ENCODE measurements at regions not wholly inside any gene's neighbourhood (a gene's known extent, or its start where the extent isn't known, plus 50 kb on each side); places are given as distances from the start of the nearest gene placed in this dataset.

DNA sequence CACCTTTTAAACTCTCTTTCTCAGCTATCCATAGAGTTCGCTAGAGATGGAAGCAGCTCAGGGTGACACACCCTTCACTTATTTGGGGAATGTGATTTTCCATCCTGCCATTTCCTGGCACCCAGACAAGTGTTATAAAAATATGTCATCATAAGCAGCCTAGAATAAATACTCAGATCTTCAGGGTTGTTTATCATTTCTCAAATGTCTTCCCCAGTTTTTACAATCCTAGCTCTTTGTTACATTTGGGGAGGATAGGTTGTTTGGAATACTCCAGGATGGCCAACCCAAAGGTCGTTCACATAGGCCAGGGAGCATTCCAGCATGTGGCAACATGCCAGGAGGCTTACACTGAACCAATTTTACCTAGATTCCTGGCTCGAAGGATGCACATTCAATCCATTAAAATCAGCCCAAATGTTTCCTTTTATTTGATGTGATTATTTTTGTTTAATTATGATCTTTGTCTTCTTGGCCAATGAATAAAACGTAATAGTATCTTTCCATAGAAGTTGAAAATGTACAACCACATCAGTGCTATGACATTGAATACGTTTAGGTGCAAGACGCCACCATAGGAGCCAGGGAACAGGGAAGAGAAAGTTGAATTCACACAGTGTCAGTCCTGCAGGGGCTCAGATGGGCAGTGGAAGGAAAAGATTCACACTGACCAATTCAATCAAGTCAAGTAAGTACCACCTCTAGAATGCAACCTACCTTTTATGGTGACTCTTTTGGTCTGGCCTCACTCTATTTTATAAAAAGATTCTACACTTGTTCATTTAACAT lies 537.7 kb upstream of the MDFIC2 start:
- DNase-seq = no peak

DNA sequence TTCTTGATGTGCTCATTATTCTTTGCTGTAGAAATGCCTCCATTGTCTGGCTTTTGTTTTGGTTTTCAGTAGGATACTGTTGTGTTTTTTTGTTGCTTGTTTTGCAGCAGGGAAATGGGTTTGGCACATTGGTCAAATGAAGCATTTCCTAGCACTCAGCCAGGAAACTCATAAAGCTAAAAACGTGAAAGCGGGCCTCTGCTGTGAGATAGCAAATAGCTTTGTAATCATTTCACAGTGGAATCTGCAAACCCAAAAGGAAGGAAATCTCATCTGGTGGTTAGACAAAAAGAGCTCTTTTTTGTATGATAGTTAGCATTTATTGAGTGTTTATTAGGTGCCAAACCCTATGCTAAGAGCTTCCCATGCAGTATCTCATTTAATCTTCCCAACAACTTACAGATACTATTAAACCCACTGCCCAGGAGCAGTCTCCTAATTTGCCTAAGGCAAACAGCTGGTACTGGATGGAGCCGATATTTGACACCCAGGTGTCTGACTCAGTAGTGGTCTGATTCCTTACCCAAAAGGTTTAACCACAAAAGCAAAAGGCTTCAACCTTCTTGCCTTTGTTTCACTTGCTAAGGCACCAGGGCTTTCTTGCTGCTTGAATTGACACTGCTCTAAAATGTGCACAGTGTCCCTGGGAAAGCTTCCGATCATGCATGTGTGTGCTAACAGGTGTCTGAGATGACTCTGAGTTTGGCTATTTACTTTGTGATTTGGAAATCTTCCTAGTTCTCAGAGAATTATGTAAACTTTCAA lies 527.9 kb upstream of the MDFIC2 start:
- DNase-seq = no peak

DNA sequence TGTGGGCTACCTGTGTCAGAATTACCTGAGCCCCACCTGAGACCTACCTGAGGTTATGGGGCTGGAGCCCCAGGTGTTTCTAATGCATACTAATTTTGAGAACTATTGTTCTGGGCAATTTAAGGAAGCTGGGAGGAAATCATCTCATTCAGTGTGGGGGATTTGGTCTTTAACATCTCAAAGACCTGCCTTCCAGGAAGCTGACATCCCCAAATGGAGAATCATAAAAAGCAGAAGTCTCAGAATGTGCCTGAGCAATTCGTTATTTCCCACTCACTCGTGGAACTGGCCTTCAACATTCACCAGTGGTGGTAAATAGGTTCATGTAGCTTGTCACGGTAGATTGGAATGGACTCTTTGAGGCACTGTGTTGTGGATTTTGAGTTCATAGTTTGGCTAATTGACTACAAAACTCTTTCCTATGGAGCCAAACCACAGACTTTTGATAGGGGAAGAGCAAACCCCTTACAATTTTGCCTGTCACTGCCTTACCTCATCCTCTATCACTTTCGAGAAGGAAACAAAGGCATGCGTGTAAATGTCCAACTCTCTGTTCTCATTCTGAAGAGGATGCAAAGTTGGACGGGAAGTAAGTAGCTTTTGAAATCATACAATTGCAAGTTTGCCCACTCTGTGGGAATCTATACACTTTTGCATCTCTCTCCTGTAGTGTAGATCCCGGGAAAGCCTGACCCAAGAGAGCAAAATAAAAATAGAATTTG lies 521.0 kb upstream of the MDFIC2 start:
- DNase-seq = no peak

DNA sequence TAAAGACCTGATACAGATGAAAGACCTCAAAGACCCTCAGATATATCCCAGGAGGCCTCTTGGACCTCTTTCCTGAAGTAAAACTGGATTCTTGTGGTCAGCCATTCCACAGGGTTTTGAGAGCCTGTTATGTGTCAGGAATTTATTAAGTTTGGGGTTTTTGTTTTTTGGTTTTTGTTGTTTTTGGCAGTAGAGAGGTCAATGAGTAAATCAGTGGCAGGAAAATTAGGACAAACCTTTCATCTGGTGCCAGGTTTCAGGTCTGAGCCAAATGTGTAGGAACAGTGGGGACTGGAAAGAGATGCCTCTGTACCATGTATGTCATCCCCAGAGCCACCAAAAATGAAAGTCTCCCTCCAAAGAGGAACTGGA lies 520.4 kb upstream of the MDFIC2 start:
- DNase-seq = no peak

DNA sequence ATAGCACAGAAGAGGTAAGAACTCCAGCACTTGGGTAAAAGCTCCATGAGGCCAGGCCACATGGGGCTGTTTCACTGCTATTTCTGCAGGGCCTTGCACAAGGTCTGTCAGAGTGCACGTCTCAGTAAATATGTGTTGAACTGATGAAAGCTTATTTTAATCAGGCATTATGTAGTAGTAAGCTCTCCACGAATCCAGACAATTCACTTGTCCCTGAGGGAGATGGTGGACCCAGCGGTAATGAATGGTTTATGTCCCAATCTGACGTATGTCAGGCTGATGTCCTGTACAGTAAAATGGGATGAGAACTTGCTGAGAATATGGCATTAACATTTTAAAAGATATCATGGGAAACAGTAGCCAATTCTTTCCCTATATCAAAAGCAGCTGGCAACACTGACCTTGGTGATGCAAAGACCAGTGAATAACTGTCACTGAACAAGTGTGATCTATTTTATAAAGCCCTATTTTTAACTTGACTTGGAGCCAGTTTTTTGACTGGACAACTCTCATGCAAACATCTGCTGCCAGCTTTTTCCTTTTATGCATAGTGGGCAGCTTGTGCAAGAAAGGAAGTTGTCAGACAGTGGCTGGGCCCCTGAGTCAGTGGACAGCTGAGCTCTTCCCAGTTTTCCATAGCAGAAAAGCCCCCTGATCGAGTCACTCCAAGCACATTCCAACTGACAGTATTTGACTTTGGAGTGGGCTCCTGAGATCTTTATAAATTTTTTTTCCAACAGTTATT lies 519.8 kb upstream of the MDFIC2 start:
- DNase-seq = no peak

DNA sequence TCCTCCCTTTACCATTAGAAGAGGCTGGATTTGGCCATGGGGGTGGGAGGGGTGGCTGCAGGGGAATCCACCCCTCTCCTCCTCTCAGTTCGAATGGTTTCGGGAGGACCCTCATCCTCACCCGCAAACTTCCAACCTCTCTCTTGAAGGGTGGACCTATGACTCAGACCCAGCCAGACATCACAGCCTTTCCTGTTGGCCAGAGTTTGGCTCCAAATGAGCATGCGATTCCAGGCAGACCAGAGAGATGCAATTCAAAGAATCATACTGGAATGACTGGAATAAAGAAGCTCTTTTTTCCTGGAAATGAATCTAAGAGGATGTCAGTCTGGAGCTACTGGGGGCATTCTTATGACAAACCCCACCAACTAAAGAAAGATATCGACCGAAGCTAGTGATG lies 516.7 kb upstream of the MDFIC2 start:
- DNase-seq = no peak

DNA sequence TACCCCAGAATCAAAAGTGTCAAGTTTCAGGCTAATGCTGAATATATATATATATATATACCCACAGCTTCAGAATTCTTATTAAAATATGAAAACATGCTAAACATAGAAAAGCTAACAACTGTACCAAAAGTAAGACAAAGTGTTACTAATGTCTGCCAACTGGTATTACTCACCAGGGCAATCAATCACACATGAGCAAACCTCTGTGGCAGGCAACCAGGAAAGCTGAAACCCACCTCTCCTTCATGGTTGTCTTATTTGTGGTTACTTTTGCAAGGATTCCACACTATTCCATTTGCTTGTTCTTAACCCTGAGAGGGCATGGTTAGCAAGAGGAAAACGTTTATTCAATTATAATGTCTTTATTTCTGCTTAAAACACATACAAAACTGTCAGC lies 512.3 kb upstream of the MDFIC2 start:
- DNase-seq = no peak

DNA sequence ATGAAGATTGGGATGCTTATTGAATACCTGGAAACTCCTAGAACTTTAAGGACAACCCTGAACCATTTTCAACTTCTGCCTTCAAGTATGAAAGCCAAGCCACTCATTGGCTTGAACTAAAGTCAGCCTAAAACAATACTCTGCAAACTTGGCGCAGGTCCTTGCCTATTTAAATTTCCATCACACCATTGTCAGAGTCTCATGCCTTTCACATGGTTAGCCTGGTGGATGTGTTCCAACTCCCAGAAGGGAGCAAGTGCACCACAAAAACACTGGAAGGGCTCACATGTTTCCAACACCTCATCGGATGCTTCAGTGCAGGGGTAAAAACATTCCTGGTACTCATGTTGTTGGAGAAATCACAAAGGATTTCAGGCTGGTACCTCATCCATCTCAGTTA lies 511.6 kb upstream of the MDFIC2 start:
- DNase-seq = no peak

DNA sequence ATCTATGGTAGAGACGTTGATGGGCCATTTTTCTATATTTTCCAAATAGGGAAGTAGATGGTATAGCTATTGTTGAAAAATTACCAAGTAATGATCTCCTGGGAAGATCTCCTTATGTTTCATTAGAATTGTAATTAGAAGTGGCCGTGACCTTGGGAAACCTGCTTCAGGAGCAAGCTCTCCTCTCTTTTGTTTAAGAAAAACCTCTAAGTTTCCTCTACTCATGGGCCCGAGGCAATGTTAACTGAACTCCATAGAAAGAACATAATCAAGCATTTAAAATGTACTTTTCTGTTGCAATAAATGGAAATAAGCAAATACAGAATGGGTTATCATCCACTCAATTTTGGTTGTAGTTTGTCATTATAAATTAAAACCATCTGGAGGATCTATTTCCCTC lies 511.2 kb upstream of the MDFIC2 start:
- no peak for DNase-seq

DNA sequence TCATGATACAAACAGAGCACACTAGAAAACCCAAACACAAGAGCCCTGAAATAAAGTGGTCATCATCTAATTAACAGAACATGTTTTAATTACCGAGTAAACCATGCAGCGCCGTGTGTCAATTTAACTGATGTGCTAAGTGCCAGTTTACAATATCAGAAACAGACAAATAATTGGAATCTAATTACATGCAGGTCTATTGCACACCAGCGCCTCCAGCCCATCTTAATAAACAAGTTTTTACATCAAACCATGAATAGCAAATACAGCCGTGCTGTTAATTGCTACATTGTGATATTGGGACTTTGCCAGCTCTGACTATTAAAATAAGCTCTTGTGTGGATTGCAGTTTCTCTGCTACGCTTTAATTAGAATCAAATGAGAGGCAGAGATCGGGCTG lies 510.2 kb upstream of the MDFIC2 start:
- no peak for DNase-seq

DNA sequence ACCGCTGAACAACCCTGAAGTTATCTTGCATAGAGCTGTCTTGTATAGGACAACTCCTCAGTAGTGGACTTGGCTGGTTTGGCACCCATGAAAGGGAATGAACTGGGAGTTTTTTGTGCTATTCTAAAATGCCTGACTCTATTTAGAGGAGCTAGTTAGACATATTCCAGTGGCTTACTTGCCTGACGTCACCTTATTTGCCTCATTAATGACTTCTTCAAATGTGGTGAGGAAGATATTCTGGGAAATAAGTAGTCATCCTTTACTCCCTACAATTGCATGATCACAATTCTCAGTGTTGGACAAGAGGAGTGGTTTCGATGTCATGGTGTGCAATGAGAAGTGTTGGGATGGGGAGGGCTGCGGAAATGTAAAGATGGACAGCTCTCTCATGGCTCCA lies 509.2 kb upstream of the MDFIC2 start:
- DNase-seq = no peak

DNA sequence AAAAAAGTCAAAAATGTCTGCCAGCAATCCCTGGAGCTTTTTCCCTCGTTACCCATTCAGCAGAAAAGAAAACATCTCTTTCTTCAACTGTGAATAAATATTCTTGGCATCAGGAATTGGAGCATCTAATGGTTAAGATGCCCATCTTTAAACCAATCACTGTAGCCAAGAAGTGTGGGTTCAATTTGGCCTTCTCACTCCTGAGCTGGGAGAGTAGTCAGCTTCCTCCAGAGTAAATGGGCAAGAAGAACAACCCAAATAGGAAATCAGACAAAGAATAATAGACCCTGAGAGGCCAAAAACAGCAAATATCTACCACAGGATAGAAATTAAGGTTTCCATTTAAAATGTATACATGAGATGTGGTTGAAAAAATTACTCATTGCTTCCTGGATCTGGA lies 508.0 kb upstream of the MDFIC2 start:
- DNase-seq = no peak

DNA sequence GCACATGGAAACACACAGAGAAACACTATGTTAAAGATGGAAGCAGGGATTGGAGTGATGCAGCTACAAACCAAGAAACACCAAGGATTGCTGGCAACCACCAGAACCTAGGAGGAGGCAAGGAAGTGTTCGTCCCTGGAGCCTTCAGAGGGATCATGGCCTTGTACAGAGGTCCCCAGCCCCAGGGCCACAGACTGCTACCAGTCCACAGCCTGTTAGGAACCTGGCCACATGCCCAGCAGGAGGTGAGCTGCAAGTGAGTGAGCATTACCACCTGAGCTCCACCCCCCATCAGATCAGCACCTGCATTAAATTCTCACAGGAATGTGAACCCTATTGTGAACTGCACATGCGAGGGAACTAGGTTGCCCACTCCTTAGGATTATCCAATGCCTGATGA lies 505.7 kb upstream of the MDFIC2 start:
- no peak for DNase-seq

DNA sequence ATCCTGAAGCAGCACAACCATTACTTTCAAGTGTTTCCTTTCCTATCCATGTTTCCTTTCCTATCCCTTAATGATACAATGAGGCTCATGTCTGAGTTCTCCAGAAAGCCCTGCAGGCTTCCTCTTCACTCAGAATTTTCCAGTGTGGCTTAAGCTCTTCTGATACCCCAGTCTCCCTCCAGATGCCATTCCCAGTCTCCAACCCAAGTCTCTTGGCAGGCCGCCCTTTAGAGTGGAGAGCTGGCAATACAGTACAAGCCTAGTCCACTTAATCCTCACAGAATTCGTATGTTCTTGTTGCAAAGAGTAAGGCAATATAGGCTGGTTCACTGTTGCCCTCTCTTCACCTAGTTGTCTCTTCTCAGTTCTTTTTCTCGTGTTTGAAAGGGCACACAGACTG lies 503.9 kb upstream of the MDFIC2 start:
- no peak for DNase-seq

DNA sequence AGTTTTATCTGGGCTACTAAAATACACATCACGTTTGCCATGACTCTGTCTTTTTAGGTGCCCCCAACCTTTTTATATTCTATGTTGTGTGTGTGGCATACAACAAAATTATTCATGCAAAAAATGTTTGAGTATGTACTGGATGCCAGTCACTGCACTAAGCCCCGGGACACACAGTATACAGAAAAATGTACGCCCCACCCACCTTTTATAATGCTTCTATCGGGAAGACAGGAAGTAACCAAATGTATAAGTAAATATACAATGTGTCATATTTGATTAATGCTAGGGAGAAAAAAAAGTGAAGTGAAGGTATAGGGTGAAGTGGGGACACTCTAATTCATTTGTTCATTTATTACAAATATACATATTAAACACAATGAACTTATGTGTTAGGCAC lies 503.4 kb upstream of the MDFIC2 start:
- DNase-seq = no peak

DNA sequence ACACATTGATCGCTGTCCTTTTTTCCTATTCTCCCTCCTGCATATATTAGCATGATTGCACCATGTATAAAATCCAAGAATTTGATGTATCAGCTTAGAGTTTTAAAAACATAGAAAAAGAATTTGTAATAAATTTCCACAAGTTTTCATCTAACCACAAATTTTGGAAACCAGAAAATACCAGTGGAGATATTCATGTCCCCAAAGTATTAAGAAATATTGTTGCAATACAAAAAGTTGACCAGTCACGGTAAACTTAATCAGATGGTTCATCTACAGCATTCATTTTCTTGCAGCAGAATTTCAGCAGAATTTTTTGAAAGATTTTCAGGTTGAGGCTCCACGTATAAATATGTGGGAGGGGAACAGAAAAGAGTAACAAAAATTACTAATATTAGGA lies 500.9 kb upstream of the MDFIC2 start:
- DNase-seq = no peak

DNA sequence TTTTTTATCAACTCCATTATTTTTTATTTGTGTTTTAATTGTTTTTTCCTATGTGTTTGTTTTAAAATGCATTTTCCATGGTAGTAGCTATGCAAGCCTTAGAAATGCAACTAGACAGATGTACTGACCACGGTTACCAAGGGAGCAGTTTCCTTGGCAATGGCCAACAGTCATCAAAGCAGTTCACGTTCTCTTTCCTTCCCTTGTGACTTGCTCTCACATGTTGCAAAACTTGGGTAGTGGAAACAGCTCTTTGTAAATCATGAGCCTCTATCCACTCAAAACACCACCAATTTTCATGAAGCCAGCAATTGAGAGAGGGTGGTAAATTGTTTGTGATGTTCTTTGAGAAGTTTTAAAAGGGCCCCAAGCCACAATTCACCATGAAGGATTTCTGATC lies 499.4 kb upstream of the MDFIC2 start:
- peak in 8 of 58 donors; percentile 8 to 63 (median 16) for DNase-seq

DNA sequence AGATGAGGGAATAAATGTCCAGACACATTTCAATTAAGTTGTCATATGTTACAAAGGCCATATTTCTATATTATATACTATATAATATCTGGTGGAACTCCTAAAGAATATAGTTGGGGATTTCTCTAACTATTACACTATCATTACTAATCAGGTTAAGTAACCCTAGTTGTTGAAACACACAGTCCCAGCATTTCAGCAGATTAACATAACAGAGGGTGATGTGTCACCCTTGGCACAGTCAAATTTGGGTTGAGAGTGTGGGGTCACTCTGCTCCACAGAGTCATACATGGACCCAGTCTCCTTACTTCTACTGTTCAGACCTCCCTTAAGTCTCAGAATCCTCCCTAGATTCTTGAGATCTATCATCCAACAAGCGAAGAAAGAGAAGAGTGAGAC lies 496.4 kb upstream of the MDFIC2 start:
- no peak for DNase-seq

DNA sequence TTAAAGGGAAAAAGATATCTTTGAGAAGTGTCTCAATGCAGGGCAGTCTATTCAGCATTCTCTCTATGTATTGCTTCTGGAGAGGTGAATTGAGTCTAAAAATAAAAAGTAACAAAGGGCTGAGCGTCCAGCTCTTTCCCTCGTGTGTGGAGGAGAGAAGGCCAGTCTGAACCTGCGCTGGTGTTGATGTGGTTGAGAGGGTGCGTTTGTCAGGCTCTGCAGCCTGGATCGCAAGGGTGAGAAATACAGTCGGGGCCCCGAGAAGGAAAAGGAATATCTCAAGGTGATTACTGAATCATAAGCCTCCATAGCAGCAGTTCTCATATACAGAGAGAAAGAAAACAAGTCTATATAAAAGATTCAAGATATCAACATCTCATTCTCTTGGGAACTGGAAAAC lies 494.1 kb upstream of the MDFIC2 start:
- DNase-seq = no peak

DNA sequence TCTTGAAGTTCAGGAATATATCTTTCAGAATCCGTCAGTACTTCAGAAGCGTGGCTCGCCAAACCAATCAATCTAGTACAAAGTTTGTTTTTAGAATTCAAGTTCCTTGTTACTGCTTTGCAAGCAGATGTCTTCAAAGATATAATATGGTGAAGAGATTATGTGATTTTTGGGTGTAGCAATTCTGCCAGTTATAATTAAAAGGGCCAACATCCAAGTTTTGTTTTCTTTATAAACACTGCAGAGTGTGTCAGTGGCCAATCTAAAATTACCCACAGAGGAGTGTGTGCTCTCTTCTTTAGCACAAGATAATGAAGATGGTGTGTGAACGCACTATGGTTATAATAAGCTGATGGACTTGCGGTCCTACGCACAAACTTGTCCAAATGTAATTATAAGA lies 493.6 kb upstream of the MDFIC2 start:
- no peak for DNase-seq

DNA sequence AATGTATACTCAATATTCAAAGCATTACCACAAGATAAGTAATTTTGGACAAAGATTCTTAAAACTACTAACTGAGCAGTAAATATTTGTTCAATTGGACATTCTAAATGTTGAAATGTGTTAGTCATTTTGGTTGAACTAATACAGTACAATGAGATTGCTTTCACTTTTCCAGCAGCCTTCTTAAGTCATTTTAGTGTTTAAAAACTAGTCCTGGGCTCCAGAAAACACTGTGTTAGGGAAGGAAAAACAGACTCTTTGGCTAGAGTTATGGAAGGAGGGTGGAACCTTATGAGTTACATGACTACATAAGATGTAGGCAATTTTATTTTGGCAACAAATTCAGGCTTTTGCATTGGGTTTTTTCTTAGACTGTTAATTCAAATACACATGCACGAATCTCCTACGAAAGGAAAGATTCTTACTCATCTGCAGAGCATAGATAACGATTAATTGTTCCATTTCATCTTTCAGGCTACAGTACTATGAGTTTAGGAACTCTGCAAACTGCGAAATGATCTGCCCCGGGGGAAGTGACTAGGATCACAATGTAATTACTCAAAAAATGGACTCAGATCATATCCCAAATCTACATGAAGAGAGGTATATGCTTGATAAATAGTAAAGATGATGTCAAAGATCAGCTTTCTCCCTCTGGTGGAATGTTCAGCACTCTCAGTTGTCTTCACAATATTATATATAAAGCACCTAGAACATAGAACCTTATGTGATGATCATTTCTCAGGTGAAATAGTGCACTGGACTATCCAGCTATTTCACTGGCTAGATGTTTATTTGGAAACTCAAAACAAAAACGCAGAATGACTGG lies 492.8 kb upstream of the MDFIC2 start:
- no peak for DNase-seq
